Neuronal stem cell (in vitro differentiated cells): ENCODE measurements at regions not wholly inside any gene's neighbourhood (a gene's known extent, or its start where the extent isn't known, plus 50 kb on each side); places are given as distances from the start of the nearest gene placed in this dataset.

Experiments
- DNase-seq: peaks from one replicate; pipeline ENCODE4 v3.0.0-alpha.2; 2013; ENCODE audit warnings: low spot score
- H2AFZ ChIP-seq: one replicate; pipeline ENCODE4 v1.6.1; 2013; ENCODE audit warnings: mild to moderate bottlenecking, low read length, inconsistent platforms
- H2AK5ac ChIP-seq: 2 replicates; pipeline ENCODE4 v1.6.1; 2013; ENCODE audit warnings: low read depth, mild to moderate bottlenecking, inconsistent platforms, low read length, moderate library complexity, mixed read lengths
- H2BK120ac ChIP-seq: 2 replicates; pipeline ENCODE4 v1.6.1; 2013; ENCODE audit warnings: low read depth, mild to moderate bottlenecking, inconsistent platforms, low read length, moderate library complexity, mixed read lengths
- H2BK12ac ChIP-seq: one replicate; pipeline ENCODE4 v1.6.1; 2013; ENCODE audit warnings: low read length, inconsistent platforms
- H2BK15ac ChIP-seq: 2 replicates; pipeline ENCODE4 v1.6.1; 2013; ENCODE audit warnings: mild to moderate bottlenecking, low read length, inconsistent platforms, mixed read lengths
- H2BK5ac ChIP-seq: one replicate; pipeline ENCODE4 v1.6.1; 2013; ENCODE audit warnings: inconsistent platforms, mild to moderate bottlenecking, low read length, moderate library complexity
- H3K14ac ChIP-seq: one replicate; pipeline ENCODE4 v1.6.1; 2013; ENCODE audit warnings: low read length, inconsistent platforms
- H3K18ac ChIP-seq: 2 replicates; pipeline ENCODE4 v1.6.1; 2013; ENCODE audit warnings: low read length, inconsistent platforms
- H3K23ac ChIP-seq: 2 replicates; pipeline ENCODE4 v1.6.1; 2013; ENCODE audit warnings: low read depth, mild to moderate bottlenecking, mixed read lengths, low read length, inconsistent platforms; ENCODE audit not compliant: poor library complexity
- H3K27ac ChIP-seq: replicated peaks from 3 replicates; pipeline ENCODE4 v1.5.1; 2013; ENCODE audit warnings: low read length, inconsistent platforms
- H3K27me3 ChIP-seq, 3 experiments: 2 replicates each; pipeline ENCODE4 v1.6.1; 2013; ENCODE audit warnings: low read length in 3 of 3, mild to moderate bottlenecking in 2 of 3, inconsistent platforms in 1 of 3, low read depth in 1 of 3, mixed read lengths in 1 of 3, moderate library complexity in 1 of 3; ENCODE audit not compliant: control insufficient read depth in 3 of 3, insufficient read depth in 3 of 3
- H3K36me3 ChIP-seq, 2 donors: replicated peaks in 1 of 2; 2 replicates each; pipeline ENCODE4 v1.6.1; 2013; ENCODE audit warnings: low read length in 2 of 2; ENCODE audit not compliant: control insufficient read depth in 2 of 2, insufficient read depth in 2 of 2
- H3K4ac ChIP-seq: 2 replicates; pipeline ENCODE4 v1.6.1; 2013; ENCODE audit warnings: inconsistent platforms, mild to moderate bottlenecking, low read length, moderate library complexity
- H3K4me1 ChIP-seq, 2 donors: 1 replicate in 1 of 2; 2 replicates in 1 of 2; pipeline ENCODE4 v1.6.1; 2013; ENCODE audit warnings: low read length in 2 of 2, low read depth in 1 of 2; ENCODE audit not compliant: control insufficient read depth in 2 of 2, insufficient read depth in 1 of 2
- H3K4me2 ChIP-seq: one replicate; pipeline ENCODE4 v1.6.1; 2013; ENCODE audit warnings: mild to moderate bottlenecking, low read length, inconsistent platforms; ENCODE audit not compliant: insufficient read depth, poor library complexity, severe bottlenecking
- H3K4me3 ChIP-seq, 2 donors: 2 replicates each; pipeline ENCODE4 v1.5.1; 2013; ENCODE audit warnings: low read length in 2 of 2, mild to moderate bottlenecking in 2 of 2, inconsistent platforms in 1 of 2, moderate library complexity in 1 of 2
- H3K79me1 ChIP-seq: one replicate; pipeline ENCODE4 v1.6.1; 2013; ENCODE audit warnings: low read depth, mild to moderate bottlenecking, inconsistent platforms, low read length, moderate library complexity
- H3K9ac ChIP-seq: one replicate; pipeline ENCODE4 v1.6.1; 2013; ENCODE audit warnings: mild to moderate bottlenecking, low read depth, low read length, inconsistent platforms; ENCODE audit not compliant: poor library complexity
- H3K9me3 ChIP-seq, 2 donors: replicated peaks in 1 of 2; 2 replicates each; pipeline versions ENCODE3 to v1.6.1; 2013; ENCODE audit warnings: low read length in 2 of 2, mild to moderate bottlenecking in 2 of 2, inconsistent platforms in 1 of 2, low read depth in 1 of 2, mixed read lengths in 1 of 2, moderate library complexity in 1 of 2; ENCODE audit not compliant: control insufficient read depth in 2 of 2, insufficient read depth in 1 of 2
- H4K8ac ChIP-seq: one replicate; pipeline ENCODE4 v1.6.1; 2013; ENCODE audit warnings: low read depth, mild to moderate bottlenecking, inconsistent platforms, low read length, moderate library complexity
- H4K91ac ChIP-seq: one replicate; pipeline ENCODE4 v1.6.1; 2013; ENCODE audit warnings: low read length, low read depth, mild to moderate bottlenecking, inconsistent platforms; ENCODE audit not compliant: poor library complexity
- WGBS, 2 donors: extraction: QIAGEN DNeasy Blood & Tissue Kit; methylation state at CpG; one replicate each; pipeline ENCODE4 v1.1.7; 2013; ENCODE audit warnings: missing lambda C conversion rate in 2 of 2, mixed read lengths in 1 of 2; ENCODE audit not compliant: insufficient read length in 2 of 2, insufficient replicate concordance in 1 of 2; ENCODE audit errors: extremely low coverage in 2 of 2; 5-methylcytosine and 5-hydroxymethylcytosine counted together

- no CpG with 5 or more reads among the region's 2 CpGs for WGBS, 2 donors
These were observed 410.0 kb upstream of the PTCHD4 start for GRCh38 chr6:48520951-48521350.

GRCh38 chr6:48512390-48512789 is 401.4 kb upstream of the PTCHD4 start:
- Histone ChIP-seq H3K4me2 (no peak overlapping the region), H4K8ac (no peak overlapping the region), H3K14ac (no peak overlapping the region), H3K4me3 (no peak overlapping the region), H2BK5ac (no peak overlapping the region), H3K4ac (no peak overlapping the region), H2BK15ac (no peak overlapping the region), H3K4me1 (no peaks in the 10 kb centered on the region), H3K9me3 (no peaks in the 10 kb centered on the region), H4K91ac (no peak overlapping the region), H3K23ac (no peak overlapping the region), H3K27me3 (no peaks in the 10 kb centered on the region), H3K9ac (no peak overlapping the region), H3K18ac (no peak overlapping the region), H2AFZ (no peak overlapping the region), H3K79me1 (no peaks in the 10 kb centered on the region), H2BK120ac (no peak overlapping the region), H2BK12ac (no peak overlapping the region), H2AK5ac (no peak overlapping the region), H3K36me3 (no peaks in the 10 kb centered on the region), H3K27ac (no peak overlapping the region)
- no peak for DNase-seq

More at GRCh38 chr6:48520951-48521350, 410.0 kb upstream of the PTCHD4 start:
- no peak overlapping the region for H3K23ac ChIP-seq
- no peak overlapping the region for H3K14ac ChIP-seq
- DNase-seq, result no peak
- H3K4ac ChIP-seq, result no peak overlapping the region
- H2AK5ac ChIP-seq, result no peak overlapping the region
- H3K9ac ChIP-seq, result no peak overlapping the region
- H3K27me3 ChIP-seq, result no peaks in the 10 kb centered on the region
- no peak overlapping the region for H2BK12ac ChIP-seq
- H3K36me3 ChIP-seq, result no peaks in the 10 kb centered on the region
- no peak overlapping the region for H3K4me2 ChIP-seq
- H2BK5ac ChIP-seq, result no peak overlapping the region
- no peak overlapping the region for H2BK15ac ChIP-seq
- H4K8ac ChIP-seq, result no peak overlapping the region
- H2BK120ac ChIP-seq, result no peak overlapping the region
- no peak overlapping the region for H3K4me3 ChIP-seq
- no peak overlapping the region for H4K91ac ChIP-seq
- no peaks in the 10 kb centered on the region for H3K4me1 ChIP-seq
- no peaks in the 10 kb centered on the region for H3K79me1 ChIP-seq
- H2AFZ ChIP-seq, result no peak overlapping the region
- no peak overlapping the region for H3K18ac ChIP-seq
- no peak overlapping the region for H3K27ac ChIP-seq
- no peaks in the 10 kb centered on the region for H3K9me3 ChIP-seq

- WGBS, 2 donors, result no CpG with 5 or more reads among the region's 2 CpGs
- H3K79me1 ChIP-seq, result no peaks in the 10 kb centered on the region
- no peak overlapping the region for H3K4me3 ChIP-seq
- H3K9me3 ChIP-seq, result no peaks in the 10 kb centered on the region
- H2BK12ac ChIP-seq, result no peak overlapping the region
- DNase-seq, result no peak
- H2BK5ac ChIP-seq, result no peak overlapping the region
- H4K91ac ChIP-seq, result no peak overlapping the region
- no peak overlapping the region for H3K4ac ChIP-seq
- no peak overlapping the region for H2AFZ ChIP-seq
- H3K23ac ChIP-seq, result no peak overlapping the region
- no peak overlapping the region for H3K14ac ChIP-seq
- H3K9ac ChIP-seq, result no peak overlapping the region
- no peaks in the 10 kb centered on the region for H3K27me3 ChIP-seq
- H3K18ac ChIP-seq, result no peak overlapping the region
- no peak overlapping the region for H2AK5ac ChIP-seq
- H2BK120ac ChIP-seq, result no peak overlapping the region
- H3K27ac ChIP-seq, result no peak overlapping the region
- no peaks in the 10 kb centered on the region for H3K4me1 ChIP-seq
- H3K36me3 ChIP-seq, result no peaks in the 10 kb centered on the region
- H4K8ac ChIP-seq, result no peak overlapping the region
- H3K4me2 ChIP-seq, result no peak overlapping the region
- no peak overlapping the region for H2BK15ac ChIP-seq
These were observed 400.4 kb upstream of the PTCHD4 start for GRCh38 chr6:48511378-48511777.

- H3K9ac ChIP-seq, result no peak overlapping the region
- H3K4me2 ChIP-seq, result no peak overlapping the region
- no peak overlapping the region for H2AFZ ChIP-seq
- H3K27me3 ChIP-seq, result no peaks in the 10 kb centered on the region
- no peak overlapping the region for H2BK5ac ChIP-seq
- H2BK12ac ChIP-seq, result no peak overlapping the region
- H3K4me1 ChIP-seq, result no peaks in the 10 kb centered on the region
- H2BK120ac ChIP-seq, result no peak overlapping the region
- no peak overlapping the region for H2BK15ac ChIP-seq
- no peak overlapping the region for H3K14ac ChIP-seq
- WGBS, 2 donors, result no CpG with 5 or more reads among the region's 2 CpGs
- H3K27ac ChIP-seq, result no peak overlapping the region
- no peaks in the 10 kb centered on the region for H3K79me1 ChIP-seq
- no peaks in the 10 kb centered on the region for H3K36me3 ChIP-seq
- no peak overlapping the region for H3K18ac ChIP-seq
- no peak overlapping the region for H2AK5ac ChIP-seq
- no peak for DNase-seq
- no peak overlapping the region for H4K8ac ChIP-seq
- no peak overlapping the region for H3K4me3 ChIP-seq
- H3K4ac ChIP-seq, result no peak overlapping the region
- H3K23ac ChIP-seq, result no peak overlapping the region
- no peaks in the 10 kb centered on the region for H3K9me3 ChIP-seq
- no peak overlapping the region for H4K91ac ChIP-seq
These were observed 394.6 kb upstream of the PTCHD4 start for GRCh38 chr6:48505621-48506020.
